ENCODE measurements at regions not wholly inside any gene's neighbourhood (a gene's known extent, or its start where the extent isn't known, plus 50 kb on each side); places are given as distances from the start of the nearest gene placed in this dataset.
"Not testable (repeated sequence)": the region's sequence is repeated elsewhere in the genome, so short reads cannot be mapped to it uniquely, and the experiment has no call there.

GRCh38 chr12:32010631-32011336, 51.6 kb downstream of the RESF1 start:
- DNase-seq: no peak

- DNase-seq: no peak
These were observed 53.1 kb downstream of the RESF1 start for GRCh38 chr12:32012249-32012785.

GRCh38 chr12:32015036-32015435, 55.8 kb downstream of the RESF1 start:
- no peak for DNase-seq

GRCh38 chr12:32016680-32017482, 57.7 kb downstream of the RESF1 start:
- DNase-seq: no peak

- no peak for DNase-seq
These were observed 62.1 kb downstream of the RESF1 start for GRCh38 chr12:32021346-32021773.

GRCh38 chr12:32022387-32022786, 63.2 kb downstream of the RESF1 start:
- not testable (repeated sequence) for DNase-seq

GRCh38 chr12:32023861-32024260, 64.6 kb downstream of the RESF1 start:
- DNase-seq: not testable (repeated sequence)

GRCh38 chr12:32024884-32025592, 65.8 kb downstream of the RESF1 start:
- no peak for DNase-seq

GRCh38 chr12:32025906-32026305, 66.7 kb downstream of the RESF1 start:
- DNase-seq: peak; percentile 32

- no peak for DNase-seq
These were observed 68.6 kb downstream of the RESF1 start for GRCh38 chr12:32027684-32028365.

GRCh38 chr12:32030151-32030550, 70.9 kb downstream of the RESF1 start:
- no peak for DNase-seq

- DNase-seq: no peak
These were observed 71.5 kb downstream of the RESF1 start for GRCh38 chr12:32030676-32031075.

GRCh38 chr12:32031109-32031508, 71.9 kb downstream of the RESF1 start:
- no peak for DNase-seq

- no peak for DNase-seq
These were observed 73.1 kb downstream of the RESF1 start for GRCh38 chr12:32032205-32032810.

GRCh38 chr12:32033406-32033805, 73.2 kb upstream of the BICD1 start:
- no peak for DNase-seq

GRCh38 chr12:32034045-32034444, 72.6 kb upstream of the BICD1 start:
- DNase-seq: no peak

GRCh38 chr12:32036477-32037263, 70.0 kb upstream of the BICD1 start:
- DNase-seq: no peak

GRCh38 chr12:32039347-32039746, 67.3 kb upstream of the BICD1 start:
- no peak for DNase-seq

- DNase-seq: no peak
These were observed 66.6 kb upstream of the BICD1 start for GRCh38 chr12:32039917-32040575.

GRCh38 chr12:32043928-32044549, 62.6 kb upstream of the BICD1 start:
- no peak for DNase-seq

Data from activated gamma-delta T cell treated with Interleukin-2 at 50 U/mL for 16 hours (primary cell).